ENCODE measurements at regions not wholly inside any gene's neighbourhood (a gene's known extent, or its start where the extent isn't known, plus 50 kb on each side); places are given as distances from the start of the nearest gene placed in this dataset.

DNA sequence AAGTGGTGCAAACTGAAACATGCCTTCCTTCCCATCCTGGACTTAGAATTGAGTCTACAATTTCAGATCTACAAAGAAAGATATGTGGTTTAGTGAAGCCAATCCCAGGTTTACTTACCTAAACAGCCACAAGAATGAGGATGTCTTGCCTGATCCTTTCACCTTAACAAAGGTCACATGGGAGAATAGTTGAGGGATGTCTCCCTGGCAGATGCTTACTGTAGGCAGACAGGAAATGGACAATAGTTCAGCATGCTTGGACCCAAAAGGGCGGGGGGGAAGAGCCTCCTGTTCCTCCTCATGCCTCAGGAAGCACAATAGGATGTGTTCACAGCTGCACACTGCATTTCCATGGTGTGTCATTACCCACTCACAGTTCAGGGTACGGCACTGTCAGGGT lies 492.7 kb upstream of the USP24 start:
- Histone ChIP-seq H3K27me3 (replicated peaks) (no peaks in the 10 kb centered on the region), H3K36me3 (replicated peaks) (no peaks in the 10 kb centered on the region), H3K4me3 (ENCODE audit: low read depth, low read length) (no peak overlapping the region), H3K27ac (no peak overlapping the region)
- TF ChIP-seq, protein P1, sequence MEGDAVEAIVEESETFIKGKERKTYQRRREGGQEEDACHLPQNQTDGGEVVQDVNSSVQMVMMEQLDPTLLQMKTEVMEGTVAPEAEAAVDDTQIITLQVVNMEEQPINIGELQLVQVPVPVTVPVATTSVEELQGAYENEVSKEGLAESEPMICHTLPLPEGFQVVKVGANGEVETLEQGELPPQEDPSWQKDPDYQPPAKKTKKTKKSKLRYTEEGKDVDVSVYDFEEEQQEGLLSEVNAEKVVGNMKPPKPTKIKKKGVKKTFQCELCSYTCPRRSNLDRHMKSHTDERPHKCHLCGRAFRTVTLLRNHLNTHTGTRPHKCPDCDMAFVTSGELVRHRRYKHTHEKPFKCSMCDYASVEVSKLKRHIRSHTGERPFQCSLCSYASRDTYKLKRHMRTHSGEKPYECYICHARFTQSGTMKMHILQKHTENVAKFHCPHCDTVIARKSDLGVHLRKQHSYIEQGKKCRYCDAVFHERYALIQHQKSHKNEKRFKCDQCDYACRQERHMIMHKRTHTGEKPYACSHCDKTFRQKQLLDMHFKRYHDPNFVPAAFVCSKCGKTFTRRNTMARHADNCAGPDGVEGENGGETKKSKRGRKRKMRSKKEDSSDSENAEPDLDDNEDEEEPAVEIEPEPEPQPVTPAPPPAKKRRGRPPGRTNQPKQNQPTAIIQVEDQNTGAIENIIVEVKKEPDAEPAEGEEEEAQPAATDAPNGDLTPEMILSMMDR (IDR thresholded peaks at IDR 0.05; ENCODE audit: low read depth, low read length, missing control alignments): no peak
- in situ Hi-C loops (cut with HindIII; ENCODE audit: low pct_ligation_motif_present, low sequenced_read_pairs): no loop called here
- no peak for DNase-seq

DNA sequence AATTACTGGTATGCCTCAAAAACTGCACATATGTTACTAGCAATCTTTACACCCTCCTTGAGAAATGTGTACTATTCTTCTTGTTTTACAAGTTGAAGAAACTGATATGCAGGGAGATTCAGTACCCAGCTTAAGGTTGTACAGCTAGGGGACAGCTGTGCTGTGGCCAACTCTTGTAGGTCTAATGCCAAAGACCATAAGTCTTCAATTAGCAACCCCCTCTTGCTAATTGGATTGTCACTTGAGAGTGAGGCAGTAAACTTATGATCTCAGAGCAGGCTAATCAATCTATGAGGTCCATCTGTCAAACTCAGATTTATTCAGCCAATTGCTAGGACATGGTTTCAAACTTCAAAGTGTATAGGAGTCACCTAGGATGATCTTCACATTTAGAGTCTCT lies 492.0 kb upstream of the USP24 start:
- Histone ChIP-seq H3K36me3 (replicated peaks) (no peaks in the 10 kb centered on the region), H3K4me3 (ENCODE audit: low read depth, low read length) (no peak overlapping the region), H3K27ac (no peak overlapping the region), H3K27me3 (replicated peaks) (no peaks in the 10 kb centered on the region)
- no peak for DNase-seq
- TF ChIP-seq, protein P1 (IDR thresholded peaks at IDR 0.05; ENCODE audit: low read depth, low read length, missing control alignments): no peak
- in situ Hi-C loops (cut with HindIII; ENCODE audit: low pct_ligation_motif_present, low sequenced_read_pairs): no loop called here

DNA sequence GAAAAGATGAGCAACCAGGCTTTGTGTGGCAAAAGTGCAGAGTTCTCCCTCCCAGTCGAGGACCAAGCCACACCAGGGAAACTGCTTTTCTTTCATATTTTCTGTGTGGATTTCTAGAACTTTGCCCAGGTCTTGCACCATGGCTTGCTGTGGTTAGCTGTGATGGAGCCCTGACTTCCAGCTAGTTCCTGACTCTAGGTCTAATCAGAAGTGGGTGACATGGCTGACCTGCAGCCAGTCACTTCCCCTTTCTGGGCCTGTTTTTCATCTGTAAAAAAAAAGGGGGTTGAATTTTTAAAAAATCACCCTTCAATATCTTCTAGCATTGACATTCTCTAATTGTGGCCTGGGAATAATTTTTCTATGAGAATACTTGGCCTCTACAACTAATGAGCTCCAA lies 491.2 kb upstream of the USP24 start:
- H3K4me3 ChIP-seq (ENCODE audit: low read depth, low read length): no peak overlapping the region
- DNase-seq: no peak
- TF ChIP-seq, protein P1 (IDR thresholded peaks at IDR 0.05; ENCODE audit: low read depth, low read length, missing control alignments): no peak
- no peak overlapping the region for H3K27ac ChIP-seq
- in situ Hi-C loops (cut with HindIII; ENCODE audit: low pct_ligation_motif_present, low sequenced_read_pairs): no loop called here
- no peaks in the 10 kb centered on the region for H3K27me3 ChIP-seq (replicated peaks)
- no peaks in the 10 kb centered on the region for H3K36me3 ChIP-seq (replicated peaks)

DNA sequence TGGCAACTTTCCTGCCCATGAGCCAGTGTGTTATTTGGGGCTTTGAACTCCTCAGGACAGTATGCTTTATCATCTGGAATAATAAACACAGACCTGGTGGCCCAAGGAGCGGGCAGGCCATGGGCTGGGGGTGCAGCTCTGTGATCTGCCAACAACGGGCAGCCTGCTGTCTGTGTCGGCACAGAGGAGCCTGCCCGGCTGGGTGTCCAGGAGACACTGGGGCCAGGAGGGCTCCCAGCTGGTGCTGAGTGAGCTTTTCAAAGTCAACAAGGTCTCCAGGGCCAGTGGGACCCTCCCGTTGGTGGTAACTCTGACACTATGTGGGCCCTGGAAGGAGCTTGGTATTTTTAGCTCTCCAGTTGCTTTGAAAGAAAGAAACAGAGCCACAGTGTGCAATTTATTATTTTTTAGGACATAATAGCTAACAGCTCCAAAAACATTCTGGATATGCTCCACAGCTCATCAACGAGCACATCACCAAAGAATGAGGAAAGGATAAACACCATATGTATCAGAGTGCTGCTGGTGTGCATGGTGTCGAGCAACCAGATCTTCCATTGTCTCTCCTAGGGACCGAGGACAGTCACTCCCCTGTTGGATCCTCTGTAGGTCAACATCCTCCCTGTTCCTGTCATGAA lies 488.7 kb upstream of the USP24 start:
- no peak overlapping the region for H3K4me3 ChIP-seq (ENCODE audit: low read depth, low read length)
- no peaks in the 10 kb centered on the region for H3K36me3 ChIP-seq (replicated peaks)
- no peaks in the 10 kb centered on the region for H3K27me3 ChIP-seq (replicated peaks)
- in situ Hi-C loops (cut with HindIII; ENCODE audit: low pct_ligation_motif_present, low sequenced_read_pairs): no loop called here
- no peak overlapping the region for H3K27ac ChIP-seq
- no peak for DNase-seq
- TF ChIP-seq, protein P1 (IDR thresholded peaks at IDR 0.05; ENCODE audit: low read depth, low read length, missing control alignments): no peak

DNA sequence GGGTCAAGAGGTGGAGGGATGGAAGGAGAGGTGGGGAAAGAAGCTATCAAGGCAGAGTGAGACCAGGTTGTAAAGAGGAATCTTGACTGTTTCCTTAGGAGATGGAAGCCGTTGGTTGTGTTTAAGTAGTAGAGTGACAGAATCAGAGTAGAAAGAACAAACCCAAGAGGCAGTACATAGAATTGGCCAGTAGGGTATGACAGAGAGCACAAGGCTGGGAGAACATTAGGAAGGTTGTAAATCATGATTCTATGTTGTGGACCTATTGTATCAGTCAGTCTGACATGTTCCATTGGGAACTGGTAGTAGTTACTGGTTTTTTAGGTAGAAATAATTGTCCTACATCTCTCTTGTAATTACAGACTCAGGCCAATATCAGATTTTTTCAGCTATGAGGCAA lies 486.9 kb upstream of the USP24 start:
- Histone ChIP-seq H3K4me3 (ENCODE audit: low read depth, low read length) (no peak overlapping the region), H3K27me3 (replicated peaks) (no peaks in the 10 kb centered on the region), H3K27ac (no peak overlapping the region), H3K36me3 (replicated peaks) (no peaks in the 10 kb centered on the region)
- TF ChIP-seq, protein P1 (IDR thresholded peaks at IDR 0.05; ENCODE audit: low read depth, low read length, missing control alignments): peak; percentile 87
- peak; percentile 53 for DNase-seq
- in situ Hi-C loops (cut with HindIII; ENCODE audit: low pct_ligation_motif_present, low sequenced_read_pairs): no loop called here
